CD4-positive, alpha-beta T cell (primary cell): ENCODE measurements at regions not wholly inside any gene's neighbourhood (a gene's known extent, or its start where the extent isn't known, plus 50 kb on each side); places are given as distances from the start of the nearest gene placed in this dataset.

Experiments used
- ATAC-seq: fragments of 200-7000 bp; cut with Tn5 transposase; one replicate; pipeline ENCODE4 v1.10.0; 2022; ENCODE audit warnings: mild to moderate bottlenecking; ENCODE audit not compliant: poor library complexity
- CTCF ChIA-PET: fragments of 350-600 bp; sonication (Branson Sonifier 250); formaldehyde crosslinking; loops from one replicate; lab custom pipeline; 2021; ENCODE audit warnings: antibody characterized with exemption, inconsistent platforms; lab: Charles Lee
- POLR2A ChIA-PET: fragments of 350-600 bp; sonication (Branson Sonifier 250); formaldehyde crosslinking; loops from one replicate; lab custom pipeline; 2021; ENCODE audit warnings: antibody characterized with exemption, inconsistent platforms; lab: Charles Lee
- DNase-seq, 14 experiments: peaks; one replicate each; pipeline ENCODE4 v3.0.0-alpha.2; 2013 to 2020; ENCODE audit warnings: mixed read lengths in 2 of 14
- H3K27ac ChIP-seq, 2 donors: one replicate each; pipeline versions ENCODE4 v1.5.1 to v1.7.0; 2013; ENCODE audit warnings: low read length in 2 of 2, low read depth in 1 of 2, mild to moderate bottlenecking in 1 of 2
- H3K27me3 ChIP-seq, 2 experiments: 1 replicate in 1 of 2; 2 replicates in 1 of 2; pipeline versions ENCODE4 v1.6.1 to v1.7.0; 2013; ENCODE audit warnings: low read length in 2 of 2, control low read depth in 1 of 2, mild to moderate bottlenecking in 1 of 2, moderate library complexity in 1 of 2; ENCODE audit not compliant: insufficient read depth in 2 of 2, control insufficient read depth in 1 of 2
- H3K36me3 ChIP-seq: one replicate; pipeline ENCODE4 v1.6.1; 2013; ENCODE audit warnings: low read length, control low read depth; ENCODE audit not compliant: insufficient read depth
- H3K4me1 ChIP-seq: one replicate; pipeline ENCODE4 v1.6.1; 2013; ENCODE audit warnings: low read length, control low read depth; ENCODE audit not compliant: insufficient read depth
- H3K4me3 ChIP-seq: one replicate; pipeline ENCODE4 v1.5.1; 2013; ENCODE audit warnings: mild to moderate bottlenecking, low read length, moderate library complexity
- H3K9me3 ChIP-seq, 2 experiments: 1 replicate in 1 of 2; 2 replicates in 1 of 2; pipeline versions ENCODE4 v1.6.1 to v1.7.0; 2013; ENCODE audit warnings: low read length in 2 of 2, mild to moderate bottlenecking in 2 of 2, control low read depth in 1 of 2, moderate library complexity in 1 of 2; ENCODE audit not compliant: control insufficient read depth in 1 of 2, insufficient read depth in 1 of 2
- H3K27ac Mint-ChIP-seq: one replicate; pipeline ENCODE4 v1.8.0; 2020; ENCODE audit warnings: mixed read lengths
- H3K27me3 Mint-ChIP-seq: one replicate; pipeline ENCODE4 v1.8.0; 2021; ENCODE audit warnings: mixed read lengths
- H3K36me3 Mint-ChIP-seq: one replicate; pipeline ENCODE4 v1.8.0; 2021; ENCODE audit warnings: low read depth, mixed read lengths
- H3K4me1 Mint-ChIP-seq: one replicate; pipeline ENCODE4 v1.8.0; 2021; ENCODE audit warnings: low read depth, mixed read lengths
- H3K4me3 Mint-ChIP-seq: one replicate; pipeline ENCODE4 v1.8.0; 2020; ENCODE audit warnings: mild to moderate bottlenecking, mixed read lengths
- H3K9me3 Mint-ChIP-seq: one replicate; pipeline ENCODE4 v1.8.0; 2020; ENCODE audit warnings: mixed read lengths
- CTCF ChIP-seq: fragments of 200-600 bp; IDR thresholded peaks from one replicate; pipeline ENCODE4 v1.8.0; 2022; ENCODE audit warnings: antibody characterized with exemption, mild to moderate bottlenecking
- intact Hi-C, 2 experiments: fragments of 100-400 bp; cut with DNase I in 1 of 2; cut with micrococcal nuclease in 1 of 2; formaldehyde crosslinking; loops; one replicate each; pipeline versions ENCODE4 v1.15.1 to v1.9.0; 2023 to 2025; cut with DNase I, micrococcal nuclease

DNA sequence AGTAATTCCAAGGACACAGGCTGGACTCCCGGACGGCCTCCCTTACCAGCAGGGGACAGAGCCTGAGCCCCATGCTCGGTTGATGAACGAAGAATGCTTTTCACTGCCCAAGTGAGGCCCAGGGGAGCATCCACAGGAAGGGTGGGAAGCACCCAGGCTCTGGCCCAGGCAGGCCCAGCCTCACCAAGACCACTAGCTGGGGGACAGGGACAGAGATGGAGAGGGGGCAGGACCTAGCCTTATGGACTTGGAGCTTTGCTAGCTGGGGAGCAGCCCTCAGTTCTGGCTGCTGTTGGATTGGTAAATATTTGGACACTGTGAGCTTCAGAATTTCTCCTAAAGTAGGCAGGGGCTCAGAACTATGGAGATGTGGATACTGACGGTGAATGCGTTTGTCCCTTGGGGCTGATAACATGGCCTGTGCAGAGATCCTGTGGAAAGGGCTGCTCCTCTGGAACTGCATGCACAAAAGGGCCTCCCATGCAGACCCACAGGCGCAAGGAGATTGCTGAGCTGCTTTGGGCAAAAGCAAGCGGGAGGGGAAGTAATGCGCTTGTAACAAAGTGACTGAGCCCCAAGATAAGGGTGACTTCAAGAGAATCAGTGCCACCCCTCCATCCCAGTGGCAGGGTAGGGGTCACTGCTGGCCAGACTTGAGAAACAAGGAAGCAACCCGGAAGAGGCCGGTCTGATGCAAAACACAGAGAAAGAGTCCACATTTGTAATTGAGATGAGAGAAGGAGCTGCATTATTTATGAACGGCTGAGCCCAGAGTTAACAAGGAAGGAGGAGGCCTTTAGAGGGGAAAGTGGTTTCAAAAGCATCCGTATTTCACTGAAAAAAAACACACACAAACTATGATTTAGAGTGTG, 70.1 kb upstream of the MEF2A start:
- ChIA-PET POLR2A (interaction anchor here (0.7 to 1.9 kb wide), 5 partner anchors 10 to 105 kb away, joined by 3 to 4 read pairs (median 3); no protein-coding TSS in a partner anchor), CTCF (no interaction called here)
- Histone ChIP-seq H3K4me1 (peaks cover 19% of the 10 kb centered on the region), H3K4me3 (no peak overlapping the region), H3K27ac (no peak overlapping the region), H3K9me3 (no peaks in the 10 kb centered on the region), H3K27me3 (no peaks in the 10 kb centered on the region), H3K36me3 (no peaks in the 10 kb centered on the region)
- DNase-seq (peak in 1 of 14 experiments; percentile 18), ATAC-seq (peak; percentile 39)
- H3K4me1 Mint-ChIP-seq, result peaks cover 23% of the 10 kb centered on the region
- H3K27ac Mint-ChIP-seq, result peak overlapping the region; percentile 80
- no peaks in the 10 kb centered on the region for H3K27me3 Mint-ChIP-seq
- peak overlapping the region; percentile 64 for H3K4me3 Mint-ChIP-seq
- intact Hi-C loops, result loop anchor here in 1 of 2 experiments (5.0 kb wide), 1 partner anchor 72 kb away; the partner anchor contains the start of gene MEF2A
- H3K9me3 Mint-ChIP-seq, result no peaks in the 10 kb centered on the region
- TF ChIP-seq CTCF, result no peak
- no peaks in the 10 kb centered on the region for H3K36me3 Mint-ChIP-seq

DNA sequence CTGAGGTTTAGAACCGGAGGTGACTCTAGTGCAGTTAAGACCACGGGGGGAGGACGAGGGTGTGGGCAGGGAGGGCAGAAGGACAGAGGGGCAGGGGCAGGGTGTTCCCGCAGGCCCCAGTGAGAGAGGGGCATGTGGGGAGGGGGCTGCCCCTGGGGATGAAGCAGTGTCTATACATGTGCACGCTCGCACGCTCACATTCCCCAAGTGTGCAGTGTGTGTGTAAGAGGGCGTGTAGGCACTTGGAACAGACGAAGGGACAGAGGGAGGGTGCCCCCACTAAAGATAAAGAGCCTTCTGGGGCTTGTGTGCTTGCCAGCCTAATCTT, 69.5 kb upstream of the MEF2A start:
- Histone ChIP-seq H3K27ac (no peak overlapping the region), H3K27me3 (no peaks in the 10 kb centered on the region), H3K36me3 (no peaks in the 10 kb centered on the region), H3K4me1 (peaks cover 21% of the 10 kb centered on the region), H3K9me3 (no peaks in the 10 kb centered on the region), H3K4me3 (no peak overlapping the region)
- peak overlapping the region; percentile 80 for H3K27ac Mint-ChIP-seq
- peak; percentile 26 for ATAC-seq
- TF ChIP-seq CTCF, result no peak
- CTCF ChIA-PET, result no interaction called here
- DNase-seq, result no peak
- no peaks in the 10 kb centered on the region for H3K36me3 Mint-ChIP-seq
- POLR2A ChIA-PET, result interaction anchor here (0.7 to 1.4 kb wide), 3 partner anchors 11 to 105 kb away, joined by 3 read pairs; no protein-coding TSS in a partner anchor
- H3K27me3 Mint-ChIP-seq, result no peaks in the 10 kb centered on the region
- no peaks in the 10 kb centered on the region for H3K9me3 Mint-ChIP-seq
- H3K4me1 Mint-ChIP-seq, result peaks cover 29% of the 10 kb centered on the region
- intact Hi-C loops, result loop anchor here in 1 of 2 experiments (5.0 kb wide), 1 partner anchor 71 kb away; the partner anchor contains the start of gene MEF2A
- H3K4me3 Mint-ChIP-seq, result peak overlapping the region; percentile 64

DNA sequence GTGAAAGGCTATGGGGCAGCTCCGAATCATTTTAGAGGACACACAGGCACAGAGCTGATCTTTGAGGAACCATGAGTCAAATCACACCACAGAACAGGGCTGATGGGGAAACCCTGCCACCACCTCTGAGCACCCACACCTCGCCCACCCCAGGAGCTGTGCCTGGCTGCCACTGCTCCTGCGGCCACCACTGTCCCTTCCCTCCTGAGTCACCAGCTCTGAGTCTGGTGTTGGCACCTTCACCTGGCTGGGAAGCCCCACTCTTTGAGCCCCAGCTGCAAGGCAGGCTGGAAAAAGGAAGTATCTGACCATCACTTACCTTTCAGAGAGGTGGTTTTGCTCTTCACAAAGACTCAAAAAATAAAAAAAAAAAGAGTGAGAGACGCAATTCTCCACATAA, 63.6 kb upstream of the MEF2A start:
- ATAC-seq, result no peak
- Histone ChIP-seq H3K36me3 (no peaks in the 10 kb centered on the region), H3K9me3 (no peaks in the 10 kb centered on the region), H3K4me3 (no peak overlapping the region), H3K27ac (no peak overlapping the region), H3K4me1 (peaks cover 11% of the 10 kb centered on the region), H3K27me3 (no peaks in the 10 kb centered on the region)
- peaks cover 27% of the 10 kb centered on the region for H3K4me1 Mint-ChIP-seq
- intact Hi-C loops, result no loop called here
- no peaks in the 10 kb centered on the region for H3K27me3 Mint-ChIP-seq
- no peaks in the 10 kb centered on the region for H3K36me3 Mint-ChIP-seq
- DNase-seq, result peak in 2 of 14 experiments; percentile 45 to 55
- H3K27ac Mint-ChIP-seq, result no peak overlapping the region
- TF ChIP-seq CTCF, result no peak
- POLR2A ChIA-PET, result no interaction called here
- H3K4me3 Mint-ChIP-seq, result no peak overlapping the region
- H3K9me3 Mint-ChIP-seq, result no peaks in the 10 kb centered on the region
- CTCF ChIA-PET, result no interaction called here
